Stimulated activated naive B cell treated with anti-CD40 and anti-IgM and Interleukin-4, amounts not matched to agents 10 μg/mL and 1 μg/mL and 100 μg/mL, for 72 hours (primary cell): ENCODE measurements at regions not wholly inside any gene's neighbourhood (a gene's known extent, or its start where the extent isn't known, plus 50 kb on each side); places are given as distances from the start of the nearest gene placed in this dataset.

ENCODE experiments used
- ATAC-seq, 2 donors: fragments of 150-1000 bp; cut with Tn5 transposase; replicated peaks; 2 replicates each; pipeline ENCODE4 v1.10.0; 2021; ENCODE audit warnings: moderate library complexity in 1 of 2
- DNase-seq: peaks from one replicate; pipeline ENCODE4 v3.0.0; 2021
- H3K27ac Mint-ChIP-seq: one replicate; pipeline ENCODE4 v1.8.0; 2022; ENCODE audit warnings: mild to moderate bottlenecking, mixed read lengths
- H3K27me3 Mint-ChIP-seq, 2 donors: one replicate each; pipeline ENCODE4 v1.8.0; 2022; ENCODE audit warnings: mixed read lengths in 2 of 2
- H3K36me3 Mint-ChIP-seq, 2 donors: one replicate each; pipeline ENCODE4 v1.8.0; 2022; ENCODE audit warnings: mixed read lengths in 2 of 2, mild to moderate bottlenecking in 1 of 2
- H3K4me1 Mint-ChIP-seq, 2 donors: one replicate each; pipeline ENCODE4 v1.8.0; 2022; ENCODE audit warnings: mixed read lengths in 2 of 2, mild to moderate bottlenecking in 1 of 2
- H3K4me3 Mint-ChIP-seq, 2 donors: one replicate each; pipeline ENCODE4 v1.8.0; 2022; ENCODE audit warnings: mild to moderate bottlenecking in 2 of 2, mixed read lengths in 2 of 2, moderate library complexity in 1 of 2
- H3K9me3 Mint-ChIP-seq, 2 donors: one replicate each; pipeline ENCODE4 v1.8.0; 2022; ENCODE audit warnings: mixed read lengths in 2 of 2, mild to moderate bottlenecking in 1 of 2

DNA sequence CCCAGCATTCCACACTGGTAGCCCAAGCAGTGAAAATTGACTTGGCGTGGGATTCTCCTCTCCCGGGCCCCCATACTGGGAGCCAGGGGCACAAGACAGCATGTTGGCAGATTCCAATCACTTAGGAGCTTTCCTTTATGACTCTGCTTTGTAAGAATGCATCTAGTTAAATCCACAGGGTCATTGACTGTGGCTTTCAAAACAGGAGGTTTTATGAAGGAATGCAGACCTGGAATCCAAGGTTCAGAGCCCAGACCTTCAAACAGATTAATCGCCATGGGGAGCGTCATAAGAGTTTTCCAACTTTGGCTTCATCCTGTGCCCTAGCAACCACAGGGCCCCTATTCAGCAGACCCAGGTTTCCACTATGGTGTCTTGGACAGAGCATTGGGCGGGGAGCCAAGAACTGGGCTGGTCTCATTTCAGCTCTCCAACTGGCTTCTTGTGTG, 76.4 kb upstream of the RMST start:
- H3K27ac Mint-ChIP-seq: no peak overlapping the region
- H3K9me3 Mint-ChIP-seq: peaks cover 0 to 3% of the 10 kb centered on the region in 2 donors
- H3K36me3 Mint-ChIP-seq: no peaks in the 10 kb centered on the region

DNA sequence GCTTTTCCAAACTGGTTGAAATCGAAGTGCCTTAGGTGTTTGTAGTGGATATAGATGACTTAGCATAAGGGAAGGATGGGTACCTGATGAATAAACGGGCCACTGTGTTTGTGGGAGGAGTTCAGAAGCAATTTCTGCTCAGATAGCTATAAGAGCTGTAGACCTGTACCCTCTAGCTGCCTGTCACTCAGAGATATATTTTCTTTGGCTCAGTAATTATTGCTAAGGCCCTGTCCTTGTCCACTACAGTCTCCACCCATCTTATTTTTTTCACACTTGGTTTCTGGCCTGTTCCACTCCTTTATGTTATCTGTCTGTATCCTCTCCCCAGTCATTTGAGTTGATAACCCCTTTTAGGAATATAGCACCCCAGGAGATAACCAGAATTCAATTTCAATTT, 74.8 kb upstream of the RMST start:
- no peak for ATAC-seq
- no peaks in the 10 kb centered on the region for H3K4me1 Mint-ChIP-seq
- DNase-seq: no peak
- peaks cover 0 to 5% of the 10 kb centered on the region in 2 donors for H3K27me3 Mint-ChIP-seq
- no peak overlapping the region for H3K27ac Mint-ChIP-seq
- H3K4me3 Mint-ChIP-seq: no peak overlapping the region
- no peaks in the 10 kb centered on the region for H3K36me3 Mint-ChIP-seq
- H3K9me3 Mint-ChIP-seq: peaks cover 0 to 1% of the 10 kb centered on the region in 2 donors

More for the DNA sequence above, 76.4 kb upstream of the RMST start:
- no peak overlapping the region for H3K4me3 Mint-ChIP-seq
- peaks cover 0 to 5% of the 10 kb centered on the region in 2 donors for H3K27me3 Mint-ChIP-seq
- DNase-seq: no peak
- no peak for ATAC-seq
- H3K4me1 Mint-ChIP-seq: no peaks in the 10 kb centered on the region

GRCh38 chr12:97394657-97395056, 67.9 kb upstream of the RMST start:
- DNase-seq (no peak), ATAC-seq (no peak)
- peaks cover 0 to 5% of the 10 kb centered on the region in 2 donors for H3K27me3 Mint-ChIP-seq
- no peak overlapping the region for H3K4me3 Mint-ChIP-seq
- no peaks in the 10 kb centered on the region for H3K4me1 Mint-ChIP-seq
- no peaks in the 10 kb centered on the region for H3K36me3 Mint-ChIP-seq
- no peaks in the 10 kb centered on the region for H3K9me3 Mint-ChIP-seq
- no peak overlapping the region for H3K27ac Mint-ChIP-seq

DNA sequence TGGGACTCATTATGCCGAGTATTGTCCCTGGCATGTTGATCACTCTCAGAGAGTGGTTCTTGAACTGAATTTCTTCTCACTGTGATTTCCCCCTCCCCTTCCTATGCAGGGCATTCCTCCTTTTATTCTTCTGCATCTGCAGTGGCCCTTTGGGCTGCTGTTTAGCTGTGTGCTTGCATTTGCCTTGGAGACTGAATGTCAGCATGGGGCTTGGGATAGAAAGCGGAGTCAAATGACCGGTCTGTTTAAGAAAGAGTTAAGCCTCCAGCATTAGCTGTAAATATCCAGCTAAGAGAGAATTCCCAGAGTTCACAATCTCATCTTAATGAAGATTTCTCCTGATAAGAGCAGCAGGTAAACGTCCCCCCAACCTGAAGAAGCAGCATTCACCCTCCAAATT, 65.6 kb upstream of the RMST start:
- H3K27ac Mint-ChIP-seq: no peak overlapping the region
- ATAC-seq: no peak

GRCh38 chr12:97398704-97399103, 63.9 kb upstream of the RMST start:
- no peak for DNase-seq
- no peaks in the 10 kb centered on the region for H3K36me3 Mint-ChIP-seq
- H3K4me3 Mint-ChIP-seq: no peak overlapping the region
- no peak for ATAC-seq
- H3K27ac Mint-ChIP-seq: no peak overlapping the region
- no peaks in the 10 kb centered on the region for H3K4me1 Mint-ChIP-seq
- no peaks in the 10 kb centered on the region for H3K9me3 Mint-ChIP-seq
- peaks cover 0 to 5% of the 10 kb centered on the region in 2 donors for H3K27me3 Mint-ChIP-seq

More for the DNA sequence above, 65.6 kb upstream of the RMST start:
- no peak for DNase-seq
- H3K27me3 Mint-ChIP-seq: peaks cover 0 to 5% of the 10 kb centered on the region in 2 donors
- H3K36me3 Mint-ChIP-seq: no peaks in the 10 kb centered on the region
- H3K4me3 Mint-ChIP-seq: no peak overlapping the region
- H3K4me1 Mint-ChIP-seq: no peaks in the 10 kb centered on the region
- H3K9me3 Mint-ChIP-seq: no peaks in the 10 kb centered on the region

DNA sequence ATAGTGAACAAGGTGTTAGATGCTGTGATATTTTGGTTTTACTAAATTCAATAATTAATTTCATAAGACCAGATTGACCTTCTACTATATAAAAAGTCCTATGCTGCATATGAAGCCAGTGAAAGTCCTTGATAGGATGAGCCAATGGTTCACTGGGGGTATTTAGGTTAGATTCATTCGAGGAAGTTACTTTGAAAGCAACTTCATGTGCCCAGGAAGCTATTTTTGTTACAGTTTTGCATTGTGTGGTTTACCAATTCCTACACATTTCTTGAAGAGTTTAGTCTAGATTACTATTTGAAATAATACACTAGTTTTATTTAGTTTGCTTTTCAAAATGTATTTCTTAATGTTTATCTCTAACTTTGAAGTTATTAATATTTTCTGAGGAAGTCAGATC, 58.5 kb upstream of the RMST start:
- H3K36me3 Mint-ChIP-seq: no peaks in the 10 kb centered on the region
- no peak for DNase-seq
- no peaks in the 10 kb centered on the region for H3K27me3 Mint-ChIP-seq
- H3K4me1 Mint-ChIP-seq: peaks cover 2 to 5% of the 10 kb centered on the region in 2 donors
- H3K9me3 Mint-ChIP-seq: no peaks in the 10 kb centered on the region
- H3K27ac Mint-ChIP-seq: no peak overlapping the region
- ATAC-seq: no peak
- H3K4me3 Mint-ChIP-seq: no peak overlapping the region

DNA sequence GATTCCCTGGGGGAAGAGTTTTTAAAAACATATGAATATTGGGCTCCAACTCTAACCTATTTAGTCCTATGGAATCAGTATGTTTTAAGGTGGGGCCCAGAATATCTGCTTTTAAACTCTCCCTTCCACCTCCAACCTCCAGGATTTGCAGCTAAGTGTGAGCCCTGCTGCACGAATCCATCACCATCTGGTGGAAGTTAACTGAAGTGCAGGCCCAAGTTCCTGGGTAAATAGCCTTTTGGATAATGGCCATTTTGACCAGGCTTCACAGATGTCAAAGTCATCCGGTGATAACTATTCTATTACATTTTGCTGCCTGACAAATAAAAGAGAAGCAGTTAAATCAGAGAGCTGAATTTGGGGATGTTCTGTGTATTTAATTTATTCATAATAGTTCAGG, 58.1 kb upstream of the RMST start:
- Mint-ChIP-seq H3K9me3 (no peaks in the 10 kb centered on the region), H3K4me3 (no peak overlapping the region), H3K36me3 (no peaks in the 10 kb centered on the region), H3K27me3 (no peaks in the 10 kb centered on the region), H3K27ac (no peak overlapping the region), H3K4me1 (peaks cover 2 to 5% of the 10 kb centered on the region in 2 donors)
- DNase-seq (peak; percentile 7), ATAC-seq (peak; percentile 63 to 69)

DNA sequence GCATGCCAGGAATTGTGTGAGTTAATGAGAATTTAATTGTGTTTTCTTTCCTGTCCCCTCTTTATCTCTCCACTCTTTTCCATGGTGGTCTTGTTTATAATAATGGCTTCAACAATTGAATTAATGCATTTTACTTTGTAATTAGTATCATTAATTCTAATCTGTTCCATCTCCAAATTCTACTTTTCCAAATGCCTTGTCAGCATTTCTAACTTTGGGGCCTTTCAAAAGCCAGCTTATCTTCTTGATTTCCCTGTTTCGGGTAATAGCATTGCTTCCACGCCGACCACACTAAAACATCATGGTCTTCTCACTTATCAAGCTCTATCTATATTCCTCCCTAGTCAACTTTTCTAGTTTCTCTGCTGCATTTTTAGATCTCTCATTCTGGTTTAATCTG, 54.2 kb upstream of the RMST start:
- H3K4me1 Mint-ChIP-seq: peaks cover 2 to 5% of the 10 kb centered on the region in 2 donors
- no peak for ATAC-seq
- DNase-seq: no peak
- no peaks in the 10 kb centered on the region for H3K36me3 Mint-ChIP-seq
- H3K4me3 Mint-ChIP-seq: no peak overlapping the region
- H3K27ac Mint-ChIP-seq: no peak overlapping the region
- no peaks in the 10 kb centered on the region for H3K9me3 Mint-ChIP-seq
- H3K27me3 Mint-ChIP-seq: peaks cover 0 to 3% of the 10 kb centered on the region in 2 donors

DNA sequence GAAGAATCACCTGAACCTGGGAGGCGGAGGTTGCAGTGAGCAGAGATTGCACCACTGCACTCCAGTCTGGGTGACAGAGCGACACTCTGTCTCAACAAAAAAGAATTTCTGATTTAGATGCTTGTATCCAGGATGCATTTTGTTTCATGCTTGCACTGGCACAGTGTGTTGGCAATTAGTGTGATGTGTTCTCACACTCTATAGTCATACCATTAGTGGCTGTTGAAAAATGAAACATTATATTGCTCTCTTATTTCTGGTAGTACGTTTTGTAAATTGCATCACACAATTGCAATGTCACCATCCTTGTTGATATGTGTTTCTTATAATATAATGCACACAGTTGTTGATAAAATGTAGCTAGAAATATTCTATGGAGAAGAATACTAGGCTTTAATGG, 51.3 kb upstream of the RMST start:
- H3K9me3 Mint-ChIP-seq: no peaks in the 10 kb centered on the region
- no peak overlapping the region for H3K4me3 Mint-ChIP-seq
- H3K4me1 Mint-ChIP-seq: no peaks in the 10 kb centered on the region
- no peaks in the 10 kb centered on the region for H3K36me3 Mint-ChIP-seq
- ATAC-seq (no peak), DNase-seq (no peak)
- no peak overlapping the region for H3K27ac Mint-ChIP-seq
- peaks cover 0 to 3% of the 10 kb centered on the region in 2 donors for H3K27me3 Mint-ChIP-seq
